Neuron (in vitro differentiated cells): ENCODE measurements at regions not wholly inside any gene's neighbourhood (a gene's known extent, or its start where the extent isn't known, plus 50 kb on each side); places are given as distances from the start of the nearest gene placed in this dataset.

Source experiments
- H2AFZ ChIP-seq: one replicate; pipeline ENCODE4 v1.6.1; 2013; ENCODE audit warnings: low read depth, mild to moderate bottlenecking, inconsistent platforms, low read length, moderate library complexity
- H3K27me3 ChIP-seq: one replicate; pipeline ENCODE4 v1.6.1; 2013; ENCODE audit warnings: low read length; ENCODE audit not compliant: insufficient read depth
- H3K36me3 ChIP-seq: one replicate; pipeline ENCODE4 v1.6.1; 2013; ENCODE audit warnings: low read length; ENCODE audit not compliant: insufficient read depth
- H3K4me1 ChIP-seq: one replicate; pipeline ENCODE4 v1.6.1; 2013; ENCODE audit warnings: low read length; ENCODE audit not compliant: insufficient read depth
- H3K4me3 ChIP-seq: 2 replicates; pipeline ENCODE4 v1.5.1; 2013; ENCODE audit warnings: mild to moderate bottlenecking, low read length, moderate library complexity
- H3K9me3 ChIP-seq: one replicate; pipeline ENCODE4 v1.6.1; 2013; ENCODE audit warnings: low read length

DNA sequence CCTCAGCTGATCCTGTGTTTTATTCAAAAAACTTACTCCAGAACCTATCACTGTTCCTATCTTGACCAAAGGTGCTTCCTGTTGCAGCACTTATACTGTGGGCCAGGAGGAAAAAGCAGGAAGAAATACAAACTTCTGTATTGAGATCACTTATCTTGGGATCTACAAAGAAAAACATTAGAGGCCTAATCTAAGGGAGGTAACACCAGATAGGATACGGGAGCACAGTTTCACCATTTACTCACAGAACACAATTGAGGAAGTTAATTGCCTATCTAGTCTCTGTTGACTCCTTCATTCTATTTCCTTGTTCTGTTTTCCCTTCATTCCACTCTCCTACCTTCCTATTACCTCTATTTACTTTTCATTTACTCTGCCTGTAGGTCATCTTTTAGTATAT is 287.2 kb upstream of the LINC00305 start:
- Histone ChIP-seq H3K4me1 (no peaks in the 10 kb centered on the region), H2AFZ (no peak overlapping the region), H3K27me3 (no peaks in the 10 kb centered on the region), H3K4me3 (no peak overlapping the region), H3K36me3 (no peaks in the 10 kb centered on the region), H3K9me3 (no peaks in the 10 kb centered on the region)

DNA sequence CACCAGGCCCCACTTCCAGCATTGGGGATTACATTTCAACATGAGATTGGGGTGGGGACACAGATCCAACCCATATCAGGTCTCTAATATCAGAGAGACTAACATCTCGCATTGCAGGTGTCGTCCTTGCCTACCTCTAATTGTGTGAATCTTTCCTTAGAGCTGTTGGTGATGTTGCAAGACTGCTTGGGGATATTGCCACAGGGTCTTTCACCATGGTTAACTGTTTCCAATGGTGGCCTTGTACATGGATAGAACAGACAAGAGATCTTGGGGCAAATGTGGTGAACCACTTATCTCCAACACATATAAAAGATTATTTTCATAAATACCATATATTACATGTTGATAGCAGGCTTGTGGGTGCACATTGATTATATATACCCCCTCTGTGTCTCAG is 270.3 kb upstream of the LINC00305 start:
- Histone ChIP-seq H2AFZ (no peak overlapping the region), H3K9me3 (no peaks in the 10 kb centered on the region), H3K4me1 (no peaks in the 10 kb centered on the region), H3K27me3 (no peaks in the 10 kb centered on the region), H3K4me3 (no peak overlapping the region), H3K36me3 (no peaks in the 10 kb centered on the region)

DNA sequence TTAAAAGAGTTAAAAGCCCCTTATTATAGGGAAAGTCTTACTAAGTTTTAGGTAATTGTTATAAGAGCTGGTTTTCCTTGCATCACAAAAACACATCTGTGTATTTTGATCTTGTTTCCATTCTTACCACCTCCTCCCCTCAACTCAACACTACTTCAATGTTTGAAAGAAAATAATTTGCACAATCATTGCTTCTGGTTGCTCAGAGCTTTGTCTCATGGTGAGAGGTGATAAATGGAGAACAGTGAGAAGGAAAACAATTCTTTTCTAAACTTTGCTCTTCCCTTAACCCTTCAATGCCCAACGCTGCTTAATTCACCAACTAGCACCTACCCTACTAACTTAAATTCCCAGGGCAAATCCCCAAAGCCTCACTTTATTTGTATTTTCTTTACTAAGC is 268.1 kb upstream of the LINC00305 start:
- no peaks in the 10 kb centered on the region for H3K4me1 ChIP-seq
- no peaks in the 10 kb centered on the region for H3K9me3 ChIP-seq
- no peak overlapping the region for H2AFZ ChIP-seq
- H3K4me3 ChIP-seq = no peak overlapping the region
- no peaks in the 10 kb centered on the region for H3K27me3 ChIP-seq
- H3K36me3 ChIP-seq = no peaks in the 10 kb centered on the region

DNA sequence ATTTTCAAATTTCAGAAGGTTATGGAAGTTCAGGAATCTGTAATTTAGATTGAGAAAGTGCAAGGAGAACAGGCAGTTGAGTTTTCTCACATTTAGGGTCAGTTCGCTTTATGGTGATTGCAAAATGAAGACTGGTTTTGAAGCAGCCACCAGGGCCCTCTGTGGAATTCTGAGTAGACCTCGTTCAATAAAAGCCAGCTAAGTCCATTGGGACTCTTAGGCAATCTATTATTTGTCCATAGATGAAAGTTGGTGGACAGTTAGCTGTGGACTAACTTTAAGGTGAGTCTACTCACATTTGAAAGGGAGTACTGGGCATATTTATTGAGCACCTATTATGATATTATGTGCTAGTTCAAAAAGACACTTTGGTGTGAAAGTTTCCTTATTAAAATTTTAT is 266.3 kb upstream of the LINC00305 start:
- no peaks in the 10 kb centered on the region for H3K36me3 ChIP-seq
- no peaks in the 10 kb centered on the region for H3K9me3 ChIP-seq
- no peak overlapping the region for H3K4me3 ChIP-seq
- no peaks in the 10 kb centered on the region for H3K27me3 ChIP-seq
- no peaks in the 10 kb centered on the region for H3K4me1 ChIP-seq
- no peak overlapping the region for H2AFZ ChIP-seq

DNA sequence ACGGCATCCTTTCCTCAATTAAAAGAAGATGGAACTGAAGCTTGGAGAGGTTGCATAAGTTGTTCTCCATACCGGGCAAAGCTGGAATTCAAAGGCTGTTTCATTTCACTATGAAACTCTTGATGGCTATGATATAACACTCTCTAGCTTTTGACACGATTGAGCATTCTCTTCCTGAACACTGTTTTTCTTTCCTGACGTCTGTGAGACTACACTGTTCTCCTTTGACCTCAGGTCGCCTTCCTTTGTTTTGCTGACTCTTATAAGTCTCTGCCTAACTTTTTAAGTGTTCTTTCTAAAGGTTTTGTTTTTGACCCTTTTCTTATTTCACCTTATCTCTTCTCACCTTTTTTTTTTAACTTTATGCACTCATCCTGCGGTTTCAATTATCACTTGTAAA is 261.8 kb upstream of the LINC00305 start:
- Histone ChIP-seq H3K27me3 (no peaks in the 10 kb centered on the region), H3K4me1 (no peaks in the 10 kb centered on the region), H3K9me3 (no peaks in the 10 kb centered on the region), H3K36me3 (no peaks in the 10 kb centered on the region), H3K4me3 (no peak overlapping the region), H2AFZ (no peak overlapping the region)

DNA sequence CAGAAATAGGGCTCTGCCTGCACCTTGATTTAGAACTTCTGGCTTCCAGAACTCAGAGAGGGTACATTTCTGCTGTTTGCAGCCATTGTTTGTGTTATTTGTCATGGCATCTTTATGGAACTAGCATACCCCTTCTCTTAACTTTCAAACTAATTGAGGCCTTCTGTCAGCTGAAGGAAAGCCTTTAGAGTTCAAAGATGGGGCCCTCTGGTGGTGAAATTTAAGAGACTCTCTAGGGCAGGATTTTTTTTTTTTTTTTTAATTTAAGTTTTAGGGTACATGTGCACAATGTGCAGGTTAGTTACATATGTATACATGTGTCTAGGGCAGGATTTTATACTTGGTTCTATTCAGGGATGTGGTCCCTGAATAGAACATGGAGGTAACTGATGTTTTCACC is 260.6 kb upstream of the LINC00305 start:
- Histone ChIP-seq H3K36me3 (no peaks in the 10 kb centered on the region), H3K4me1 (no peaks in the 10 kb centered on the region), H2AFZ (no peak overlapping the region), H3K27me3 (no peaks in the 10 kb centered on the region), H3K9me3 (no peaks in the 10 kb centered on the region), H3K4me3 (no peak overlapping the region)

DNA sequence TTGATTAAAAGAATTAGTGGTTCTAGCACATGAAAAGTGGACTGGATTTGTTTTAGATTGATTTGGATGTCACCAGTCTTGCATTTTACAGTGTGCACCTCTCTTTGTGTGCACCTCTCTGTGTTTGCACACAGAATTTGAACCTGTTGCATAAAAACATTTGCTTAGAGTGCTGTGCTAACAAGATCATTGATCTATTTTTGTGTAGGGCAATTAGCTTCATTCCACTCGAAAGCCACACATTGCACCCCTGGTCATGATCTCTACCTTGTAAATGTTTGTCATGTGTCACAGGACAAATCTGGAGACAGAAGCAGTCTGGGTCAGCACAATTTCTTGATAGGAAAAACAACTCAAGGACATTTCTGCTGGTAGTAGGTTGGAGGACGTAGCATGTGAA is 258.7 kb upstream of the LINC00305 start:
- H3K36me3 ChIP-seq = no peaks in the 10 kb centered on the region
- no peaks in the 10 kb centered on the region for H3K4me1 ChIP-seq
- H2AFZ ChIP-seq = no peak overlapping the region
- no peaks in the 10 kb centered on the region for H3K9me3 ChIP-seq
- no peaks in the 10 kb centered on the region for H3K27me3 ChIP-seq
- H3K4me3 ChIP-seq = no peak overlapping the region

DNA sequence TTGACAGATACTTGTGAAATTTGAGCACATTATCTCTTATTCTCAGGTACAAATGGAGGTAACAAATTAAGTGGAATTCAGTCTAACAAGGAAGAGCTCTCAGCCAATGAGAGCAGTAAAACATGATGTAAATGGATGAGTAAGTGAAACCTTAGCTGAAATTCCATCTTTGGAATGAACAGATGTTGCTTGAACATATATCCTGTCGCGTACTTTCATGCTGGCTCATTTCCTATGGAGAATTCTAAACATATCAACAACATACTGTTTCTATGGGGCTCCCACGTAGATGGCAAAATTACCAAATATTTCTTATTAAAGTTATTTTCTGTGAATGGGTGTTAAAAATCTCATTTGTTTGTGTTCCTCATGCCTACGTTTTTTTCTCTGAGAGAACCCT is 256.3 kb upstream of the LINC00305 start:
- no peak overlapping the region for H3K4me3 ChIP-seq
- H3K27me3 ChIP-seq = no peaks in the 10 kb centered on the region
- H2AFZ ChIP-seq = no peak overlapping the region
- no peaks in the 10 kb centered on the region for H3K36me3 ChIP-seq
- H3K9me3 ChIP-seq = no peaks in the 10 kb centered on the region
- H3K4me1 ChIP-seq = no peaks in the 10 kb centered on the region

DNA sequence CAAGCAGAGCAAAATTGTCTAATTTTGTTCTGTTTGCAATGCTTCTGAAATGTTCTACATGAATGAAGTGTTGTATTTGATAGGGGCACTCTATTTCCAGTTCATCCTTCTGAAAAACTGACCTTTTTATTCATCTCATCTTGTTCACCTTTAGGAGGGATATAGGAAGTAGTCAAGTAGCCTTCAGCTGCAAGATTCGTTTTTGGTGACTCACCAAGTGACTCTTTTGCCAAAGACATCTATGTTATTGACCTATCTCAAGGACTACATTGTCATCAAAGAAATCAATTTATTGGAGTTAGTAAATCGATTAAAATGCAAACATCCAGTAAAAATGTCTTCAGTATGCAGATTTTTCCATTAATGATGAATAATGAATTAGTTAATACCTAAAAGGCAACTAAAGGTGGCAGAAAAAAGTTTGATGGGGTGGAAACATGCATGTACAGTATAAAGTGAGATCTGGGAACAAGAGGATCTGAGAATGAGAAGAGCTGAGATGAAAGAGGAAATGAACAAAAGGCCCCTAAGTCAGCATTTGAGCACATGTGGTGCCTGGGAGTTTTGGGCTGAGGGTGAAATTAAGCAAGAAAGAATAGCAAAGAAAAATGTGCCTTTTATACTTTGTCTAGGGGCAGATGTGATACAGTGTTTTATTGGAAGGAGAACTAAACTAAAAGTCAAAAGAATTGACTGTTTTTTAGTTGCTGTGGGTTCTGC is 255.1 kb upstream of the LINC00305 start:
- Histone ChIP-seq H3K9me3 (no peaks in the 10 kb centered on the region), H3K4me3 (no peak overlapping the region), H3K27me3 (no peaks in the 10 kb centered on the region), H3K4me1 (no peaks in the 10 kb centered on the region), H2AFZ (no peak overlapping the region), H3K36me3 (no peaks in the 10 kb centered on the region)

DNA sequence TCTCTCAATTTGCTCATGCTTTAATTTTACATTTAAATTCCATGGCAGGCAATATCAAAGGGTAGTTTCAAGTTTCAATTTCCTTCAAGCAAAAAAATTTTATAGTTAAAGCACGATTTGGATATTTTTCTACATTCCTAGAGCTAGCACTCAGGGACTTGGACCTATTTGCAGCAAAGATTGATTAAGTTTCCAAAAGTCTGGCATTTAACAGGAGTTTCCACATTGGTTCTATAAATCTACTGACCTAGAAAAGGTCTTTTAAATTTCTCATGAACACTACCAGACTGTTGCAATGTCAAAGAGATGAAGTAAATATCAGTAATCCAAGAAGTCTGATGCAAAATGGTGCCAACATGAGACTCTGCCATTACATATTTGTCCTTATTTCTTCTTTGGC is 253.7 kb upstream of the LINC00305 start:
- Histone ChIP-seq H3K36me3 (no peaks in the 10 kb centered on the region), H3K4me1 (no peaks in the 10 kb centered on the region), H2AFZ (no peak overlapping the region), H3K9me3 (no peaks in the 10 kb centered on the region), H3K4me3 (no peak overlapping the region), H3K27me3 (no peaks in the 10 kb centered on the region)

DNA sequence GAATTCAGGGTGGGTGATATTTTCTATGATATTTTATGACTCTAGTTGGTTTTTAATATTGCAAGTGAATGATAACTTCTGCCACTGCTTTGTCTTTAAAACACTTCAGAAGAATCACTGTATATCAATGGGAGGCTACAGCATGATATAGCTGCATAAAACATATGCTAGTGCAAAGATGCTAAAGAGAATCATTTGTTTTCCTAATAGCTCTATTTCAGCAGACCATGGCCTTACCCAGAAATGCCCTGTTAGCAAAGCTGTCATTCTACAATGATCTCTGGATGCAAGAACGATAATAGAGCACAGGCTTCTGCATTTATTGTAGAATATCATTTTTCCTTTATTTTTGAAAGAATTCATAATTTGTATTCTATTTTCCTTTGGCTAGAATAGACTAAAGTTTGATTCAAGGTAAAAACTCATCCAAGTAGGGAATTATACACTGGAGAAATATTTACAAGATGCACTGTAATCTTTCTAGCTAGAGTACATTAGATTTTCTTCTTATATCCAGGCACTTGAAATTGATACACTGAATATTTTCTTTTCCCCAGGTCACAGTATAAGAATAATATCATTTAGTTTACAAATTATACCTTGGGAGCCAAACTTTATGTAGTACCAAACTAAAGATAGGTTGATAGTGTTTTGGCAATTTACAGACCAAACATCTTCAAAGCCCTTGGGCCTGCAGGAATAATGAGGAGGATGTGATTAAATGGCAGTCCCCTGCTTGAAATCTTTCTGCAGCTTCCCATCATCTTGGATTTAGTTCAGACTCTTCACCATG is 252.6 kb upstream of the LINC00305 start:
- Histone ChIP-seq H3K27me3 (no peaks in the 10 kb centered on the region), H3K36me3 (no peaks in the 10 kb centered on the region), H2AFZ (no peak overlapping the region), H3K9me3 (no peaks in the 10 kb centered on the region), H3K4me3 (no peak overlapping the region), H3K4me1 (no peaks in the 10 kb centered on the region)

DNA sequence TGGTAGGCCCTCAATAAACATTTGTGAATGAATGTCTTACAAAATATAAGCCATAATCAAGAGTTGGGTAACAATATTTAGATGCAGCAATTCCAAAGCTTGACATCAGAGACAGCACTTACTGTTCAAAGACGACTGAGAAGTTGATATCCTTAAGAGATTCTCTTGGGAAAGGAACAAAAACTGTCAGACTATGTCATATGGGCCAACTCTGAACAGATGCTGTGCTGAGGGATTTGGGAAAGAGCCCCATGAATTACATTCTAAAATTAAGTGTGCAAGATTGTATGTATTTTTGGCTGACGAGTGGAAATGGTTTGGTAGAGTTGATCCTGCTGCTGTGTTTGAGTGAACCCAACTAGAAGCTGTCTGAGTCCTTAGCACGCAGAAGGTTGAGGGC is 250.7 kb upstream of the LINC00305 start:
- Histone ChIP-seq H3K4me3 (no peak overlapping the region), H3K4me1 (no peaks in the 10 kb centered on the region)

DNA sequence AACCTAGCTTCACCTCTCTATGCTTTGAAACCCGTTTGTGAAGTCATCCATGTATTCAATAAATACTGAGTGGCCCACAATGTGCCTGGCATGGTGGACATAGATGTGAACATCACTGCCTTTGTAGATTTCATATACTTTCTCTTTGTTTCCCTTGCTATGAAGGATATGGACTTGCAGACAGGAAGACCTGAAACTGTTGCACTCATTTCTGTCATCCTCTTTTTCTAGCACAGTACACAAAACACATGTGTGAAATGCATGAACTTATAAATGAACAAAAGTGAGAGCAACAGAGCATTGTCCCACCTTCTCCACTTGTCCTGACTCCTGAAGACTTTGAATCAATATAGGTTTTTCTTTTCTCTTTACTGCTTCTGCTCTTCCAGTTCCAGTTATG is 249.4 kb upstream of the LINC00305 start:
- Histone ChIP-seq H3K4me1 (no peaks in the 10 kb centered on the region), H3K4me3 (no peak overlapping the region), H3K36me3 (no peaks in the 10 kb centered on the region)

More for the DNA sequence above, 250.7 kb upstream of the LINC00305 start:
- Histone ChIP-seq H2AFZ (no peak overlapping the region), H3K27me3 (no peaks in the 10 kb centered on the region), H3K9me3 (no peaks in the 10 kb centered on the region), H3K36me3 (no peaks in the 10 kb centered on the region)

More for the DNA sequence above, 249.4 kb upstream of the LINC00305 start:
- Histone ChIP-seq H2AFZ (no peak overlapping the region), H3K27me3 (no peaks in the 10 kb centered on the region), H3K9me3 (no peaks in the 10 kb centered on the region)
